Activated CD8-positive, alpha-beta memory T cell treated with anti-CD3 and anti-CD28 coated beads for 4 hours (primary cell): ENCODE measurements at regions not wholly inside any gene's neighbourhood (a gene's known extent, or its start where the extent isn't known, plus 50 kb on each side); places are given as distances from the start of the nearest gene placed in this dataset.

Source experiments
- DNase-seq, 2 donors: peaks; one replicate each; pipeline ENCODE4 v3.0.0-alpha.2; 2020; ENCODE audit warnings: low read depth in 2 of 2

- no peak for DNase-seq
Measured at GRCh38 chr18:78113136-78113939, 863.7 kb downstream of the GALR1 start.

GRCh38 chr18:78113940-78114251, 864.2 kb downstream of the GALR1 start:
- DNase-seq, result no peak

GRCh38 chr18:78115896-78116561, 863.6 kb upstream of the SALL3 start:
- no peak for DNase-seq

GRCh38 chr18:78123144-78123909, 856.3 kb upstream of the SALL3 start:
- DNase-seq, result no peak

- DNase-seq, result no peak
Measured at GRCh38 chr18:78123926-78124797, 855.5 kb upstream of the SALL3 start.

- no peak for DNase-seq
Measured at GRCh38 chr18:78125206-78125896, 854.3 kb upstream of the SALL3 start.

GRCh38 chr18:78126106-78126505, 853.5 kb upstream of the SALL3 start:
- DNase-seq, result no peak

GRCh38 chr18:78126536-78126935, 853.1 kb upstream of the SALL3 start:
- DNase-seq, result no peak

- no peak for DNase-seq
Measured at GRCh38 chr18:78127041-78127440, 852.6 kb upstream of the SALL3 start.

GRCh38 chr18:78128004-78128403, 851.6 kb upstream of the SALL3 start:
- DNase-seq, result no peak

GRCh38 chr18:78129260-78129659, 850.4 kb upstream of the SALL3 start:
- DNase-seq, result no peak

GRCh38 chr18:78130232-78131195, 849.1 kb upstream of the SALL3 start:
- DNase-seq, result no peak

- no peak for DNase-seq
Measured at GRCh38 chr18:78133729-78134128, 845.9 kb upstream of the SALL3 start.

GRCh38 chr18:78136986-78137385, 842.6 kb upstream of the SALL3 start:
- no peak for DNase-seq

GRCh38 chr18:78138983-78139496, 840.6 kb upstream of the SALL3 start:
- no peak for DNase-seq

- DNase-seq, result no peak
Measured at GRCh38 chr18:78140294-78140693, 839.3 kb upstream of the SALL3 start.

- DNase-seq, result no peak
Measured at GRCh38 chr18:78144669-78145068, 834.9 kb upstream of the SALL3 start.

- no peak for DNase-seq
Measured at GRCh38 chr18:78145096-78145495, 834.5 kb upstream of the SALL3 start.

- no peak for DNase-seq
Measured at GRCh38 chr18:78146136-78147085, 833.2 kb upstream of the SALL3 start.
